Progenitor cell of endocrine pancreas (in vitro differentiated cells): ENCODE measurements at regions not wholly inside any gene's neighbourhood (a gene's known extent, or its start where the extent isn't known, plus 50 kb on each side); places are given as distances from the start of the nearest gene placed in this dataset.

Source experiments
- DNase-seq: peaks from one replicate; pipeline ENCODE4 v3.0.0; 2021; ENCODE audit warnings: low spot score; ENCODE audit not compliant: unreplicated experiment
- H3K27ac Mint-ChIP-seq: 2 replicates; pipeline ENCODE4 v1.8.0; 2021; ENCODE audit warnings: mild to moderate bottlenecking, moderate library complexity, mixed read lengths
- H3K27me3 Mint-ChIP-seq: 2 replicates; pipeline ENCODE4 v1.8.0; 2021; ENCODE audit warnings: mixed read lengths
- H3K36me3 Mint-ChIP-seq: 2 replicates; pipeline ENCODE4 v1.8.0; 2022; ENCODE audit warnings: mixed read lengths; ENCODE audit not compliant: insufficient read depth
- H3K4me1 Mint-ChIP-seq: 2 replicates; pipeline ENCODE4 v1.8.0; 2021; ENCODE audit warnings: low read depth, mixed read lengths
- H3K4me3 Mint-ChIP-seq: 2 replicates; pipeline ENCODE4 v1.8.0; 2021; ENCODE audit warnings: low read depth, mild to moderate bottlenecking, moderate library complexity, mixed read lengths
- H3K9me3 Mint-ChIP-seq: 2 replicates; pipeline ENCODE4 v1.8.0; 2021; ENCODE audit warnings: low read depth, mixed read lengths
- CTCF ChIP-seq: fragments of 200-600 bp; sonication (generic); IDR thresholded peaks from one replicate; pipeline ENCODE4 v1.5.0; 2021; ENCODE audit warnings: antibody characterized with exemption, mild to moderate bottlenecking; ENCODE audit not compliant: unreplicated experiment

GRCh38 chr1:87814573-87814972 is 485.9 kb downstream of the LMO4 start:
- Mint-ChIP-seq H3K27ac (no peak overlapping the region), H3K9me3 (no peaks in the 10 kb centered on the region), H3K36me3 (no peaks in the 10 kb centered on the region), H3K27me3 (no peaks in the 10 kb centered on the region), H3K4me1 (no peaks in the 10 kb centered on the region), H3K4me3 (no peak overlapping the region)
- no peak for TF ChIP-seq CTCF
- no peak for DNase-seq

- no peak for DNase-seq
Observed at GRCh38 chr1:87816646-87817045, 488.0 kb downstream of the LMO4 start.

GRCh38 chr1:87820668-87821334 is 492.1 kb downstream of the LMO4 start:
- Mint-ChIP-seq H3K27me3 (no peaks in the 10 kb centered on the region), H3K9me3 (no peaks in the 10 kb centered on the region), H3K4me1 (peaks cover 6% of the 10 kb centered on the region), H3K27ac (peak overlapping the region; percentile 23), H3K36me3 (no peaks in the 10 kb centered on the region), H3K4me3 (no peak overlapping the region)
- no peak for TF ChIP-seq CTCF
- no peak for DNase-seq

More at GRCh38 chr1:87816646-87817045, 488.0 kb downstream of the LMO4 start:
- Mint-ChIP-seq H3K4me1 (peaks cover 6% of the 10 kb centered on the region), H3K4me3 (no peak overlapping the region), H3K9me3 (no peaks in the 10 kb centered on the region), H3K27me3 (no peaks in the 10 kb centered on the region), H3K27ac (no peak overlapping the region), H3K36me3 (no peaks in the 10 kb centered on the region)
- no peak for TF ChIP-seq CTCF

GRCh38 chr1:87821335-87821697 is 492.6 kb downstream of the LMO4 start:
- Mint-ChIP-seq H3K27me3 (no peaks in the 10 kb centered on the region), H3K4me3 (no peak overlapping the region), H3K4me1 (peaks cover 6% of the 10 kb centered on the region), H3K9me3 (no peaks in the 10 kb centered on the region), H3K27ac (no peak overlapping the region), H3K36me3 (no peaks in the 10 kb centered on the region)
- DNase-seq = no peak
- no peak for TF ChIP-seq CTCF

- Mint-ChIP-seq H3K4me3 (no peak overlapping the region), H3K4me1 (no peaks in the 10 kb centered on the region), H3K9me3 (no peaks in the 10 kb centered on the region), H3K36me3 (no peaks in the 10 kb centered on the region), H3K27me3 (no peaks in the 10 kb centered on the region), H3K27ac (no peak overlapping the region)
- TF ChIP-seq CTCF = no peak
- no peak for DNase-seq
Observed at GRCh38 chr1:87826681-87827251, 498.1 kb downstream of the LMO4 start.
